Progenitor cell of endocrine pancreas (in vitro differentiated cells): ENCODE measurements at regions not wholly inside any gene's neighbourhood (a gene's known extent, or its start where the extent isn't known, plus 50 kb on each side); places are given as distances from the start of the nearest gene placed in this dataset.

Experiments used
- DNase-seq: peaks from one replicate; pipeline ENCODE4 v3.0.0; 2021; ENCODE audit warnings: low spot score; ENCODE audit not compliant: unreplicated experiment
- H3K27ac Mint-ChIP-seq: 2 replicates; pipeline ENCODE4 v1.8.0; 2021; ENCODE audit warnings: mild to moderate bottlenecking, moderate library complexity, mixed read lengths
- H3K27me3 Mint-ChIP-seq: 2 replicates; pipeline ENCODE4 v1.8.0; 2021; ENCODE audit warnings: mixed read lengths
- H3K36me3 Mint-ChIP-seq: 2 replicates; pipeline ENCODE4 v1.8.0; 2022; ENCODE audit warnings: mixed read lengths; ENCODE audit not compliant: insufficient read depth
- H3K4me1 Mint-ChIP-seq: 2 replicates; pipeline ENCODE4 v1.8.0; 2021; ENCODE audit warnings: low read depth, mixed read lengths
- H3K4me3 Mint-ChIP-seq: 2 replicates; pipeline ENCODE4 v1.8.0; 2021; ENCODE audit warnings: low read depth, mild to moderate bottlenecking, moderate library complexity, mixed read lengths
- H3K9me3 Mint-ChIP-seq: 2 replicates; pipeline ENCODE4 v1.8.0; 2021; ENCODE audit warnings: low read depth, mixed read lengths
- CTCF ChIP-seq: fragments of 200-600 bp; sonication (generic); IDR thresholded peaks from one replicate; pipeline ENCODE4 v1.5.0; 2021; ENCODE audit warnings: antibody characterized with exemption, mild to moderate bottlenecking; ENCODE audit not compliant: unreplicated experiment

DNA sequence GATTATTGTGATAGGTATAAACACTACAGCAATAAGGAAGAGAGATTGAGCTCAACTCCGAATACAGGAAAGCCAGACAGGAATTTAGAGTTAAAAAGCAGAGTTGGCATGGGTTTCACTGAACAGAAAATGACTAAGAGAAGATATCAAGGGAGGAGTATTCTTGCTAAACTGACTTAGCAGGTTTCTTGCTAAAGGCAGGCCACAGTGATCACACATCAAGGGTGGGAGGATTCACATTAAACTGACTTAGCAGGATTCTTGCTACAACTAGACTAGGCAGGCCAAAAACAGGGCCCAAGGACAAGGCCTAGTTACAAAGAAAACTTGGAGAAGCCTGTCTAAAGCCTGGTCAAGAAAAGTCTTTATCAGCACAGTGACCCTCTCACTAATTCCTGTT, 195.1 kb downstream of the MAGEB5 start:
- Mint-ChIP-seq H3K27me3 (no peaks in the 10 kb centered on the region), H3K9me3 (peaks cover 3% of the 10 kb centered on the region), H3K4me1 (no peaks in the 10 kb centered on the region), H3K27ac (no peak overlapping the region), H3K4me3 (no peak overlapping the region), H3K36me3 (no peaks in the 10 kb centered on the region)
- TF ChIP-seq CTCF, result no peak
- no peak for DNase-seq

GRCh38 chrX:26409636-26410035, 193.7 kb downstream of the MAGEB5 start:
- Mint-ChIP-seq H3K27me3 (no peaks in the 10 kb centered on the region), H3K36me3 (no peaks in the 10 kb centered on the region), H3K4me3 (no peak overlapping the region), H3K27ac (no peak overlapping the region), H3K9me3 (peaks cover 6% of the 10 kb centered on the region), H3K4me1 (no peaks in the 10 kb centered on the region)
- TF ChIP-seq CTCF, result no peak
- no peak for DNase-seq

DNA sequence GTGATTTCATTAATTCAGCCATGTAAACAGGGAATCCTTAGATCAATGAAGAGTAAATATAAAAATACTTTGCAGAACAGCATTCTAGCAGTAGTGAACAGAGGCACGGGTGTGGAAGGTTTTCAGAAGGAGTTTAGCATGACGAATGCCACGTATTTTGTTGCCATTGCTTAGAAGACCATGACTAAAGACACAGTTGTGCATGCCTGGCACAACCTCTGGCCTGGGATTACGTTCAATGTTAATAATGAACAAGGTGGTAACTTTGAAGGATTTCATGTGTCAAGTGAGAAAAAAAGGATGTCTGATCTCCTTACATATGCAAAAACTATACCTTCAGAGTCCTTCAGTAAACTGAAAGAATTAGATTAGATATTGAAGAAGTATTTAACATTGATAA, 171.9 kb downstream of the MAGEB5 start:
- Mint-ChIP-seq H3K36me3 (peaks cover 2% of the 10 kb centered on the region), H3K9me3 (peaks cover 15% of the 10 kb centered on the region), H3K4me3 (no peak overlapping the region), H3K27ac (no peak overlapping the region), H3K27me3 (no peaks in the 10 kb centered on the region), H3K4me1 (no peaks in the 10 kb centered on the region)
- no peak for TF ChIP-seq CTCF
- no peak for DNase-seq

GRCh38 chrX:26376037-26376708, 160.2 kb downstream of the MAGEB5 start:
- Mint-ChIP-seq H3K4me3 (no peak overlapping the region), H3K27ac (no peak overlapping the region), H3K27me3 (no peaks in the 10 kb centered on the region), H3K36me3 (no peaks in the 10 kb centered on the region), H3K9me3 (peaks cover 16% of the 10 kb centered on the region), H3K4me1 (peaks cover 4% of the 10 kb centered on the region)
- no peak for DNase-seq
- TF ChIP-seq CTCF, result no peak

GRCh38 chrX:26375346-26375745, 159.4 kb downstream of the MAGEB5 start:
- Mint-ChIP-seq H3K4me3 (no peak overlapping the region), H3K36me3 (no peaks in the 10 kb centered on the region), H3K9me3 (peaks cover 25% of the 10 kb centered on the region), H3K27ac (no peak overlapping the region), H3K27me3 (no peaks in the 10 kb centered on the region), H3K4me1 (peaks cover 4% of the 10 kb centered on the region)
- TF ChIP-seq CTCF, result no peak
- no peak for DNase-seq
